ENCODE measurements at regions not wholly inside any gene's neighbourhood (a gene's known extent, or its start where the extent isn't known, plus 50 kb on each side); places are given as distances from the start of the nearest gene placed in this dataset.

DNA sequence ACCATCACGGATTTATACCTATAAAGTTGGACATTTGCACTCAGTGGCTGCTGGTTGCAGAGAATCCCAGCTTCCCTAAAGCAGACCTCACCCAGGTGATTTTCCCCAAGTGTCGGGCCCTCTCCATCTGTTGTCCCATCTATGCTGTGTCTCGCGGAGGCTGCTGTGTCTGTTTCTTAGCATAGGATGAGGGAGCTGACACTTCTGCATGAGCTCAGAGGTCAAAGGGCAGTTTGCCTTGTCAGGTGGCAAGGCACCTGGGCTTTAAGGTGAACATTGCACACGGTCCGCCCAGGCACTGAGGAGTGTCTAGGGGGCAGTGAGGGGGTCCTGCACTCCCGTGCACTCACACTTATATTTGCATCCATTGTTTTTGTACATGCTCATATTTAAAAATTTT, 151.6 kb downstream of the ZIC5 start:
- no peak for DNase-seq

DNA sequence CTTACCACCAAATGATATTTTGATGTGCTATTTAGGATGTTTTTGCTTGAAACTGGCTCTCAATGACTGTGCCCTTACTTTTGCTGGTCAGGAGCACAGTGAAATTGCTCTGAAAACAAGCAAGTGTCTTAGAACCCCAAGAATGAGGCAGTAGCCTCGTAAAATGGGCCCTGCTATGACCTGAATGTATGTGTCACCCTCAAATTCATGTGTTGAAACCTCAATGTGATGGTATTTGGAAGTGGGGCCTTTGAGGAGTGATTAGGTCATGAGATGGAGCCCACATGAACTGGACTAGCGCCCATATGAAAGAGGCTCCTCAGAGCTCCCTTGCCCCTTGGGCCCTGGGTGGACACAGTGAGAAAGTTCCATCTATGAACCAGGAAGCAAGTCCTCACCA, 155.2 kb downstream of the ZIC5 start:
- DNase-seq: no peak

DNA sequence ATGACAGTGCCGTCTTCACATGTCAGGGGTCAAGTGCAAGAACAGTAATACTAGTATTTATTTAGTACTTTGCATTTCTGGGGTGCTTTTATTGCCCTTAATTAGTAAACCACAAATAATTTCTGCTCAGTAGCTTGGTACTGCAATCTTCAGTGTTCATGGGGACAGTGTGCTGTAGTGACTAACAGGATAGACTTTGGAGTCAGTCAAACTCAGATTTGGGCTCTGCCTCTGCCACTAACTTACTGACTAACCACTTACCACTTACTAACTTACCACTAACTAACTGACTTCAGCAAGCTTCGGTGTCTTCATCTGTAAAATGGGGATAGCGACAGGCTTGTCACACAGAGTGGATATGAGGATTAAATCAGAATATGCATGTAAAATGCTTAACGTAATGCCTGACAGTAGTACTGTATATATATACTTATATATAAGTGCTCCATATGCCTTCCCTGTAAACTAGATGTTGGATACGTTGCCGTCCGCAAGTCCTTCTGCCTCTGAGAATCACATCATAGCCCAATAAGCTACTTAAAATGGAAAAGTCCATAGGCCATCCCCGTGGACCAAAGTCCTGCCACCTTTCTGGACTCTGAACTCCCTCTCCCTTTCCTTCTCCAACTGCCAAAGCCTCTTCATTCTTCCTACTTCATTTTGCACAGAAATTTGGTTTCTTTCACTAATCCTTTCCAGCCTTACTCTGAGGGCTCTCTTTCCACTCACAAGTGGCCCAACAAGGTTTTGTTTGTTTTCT, 158.1 kb downstream of the ZIC5 start:
- no peak for DNase-seq

DNA sequence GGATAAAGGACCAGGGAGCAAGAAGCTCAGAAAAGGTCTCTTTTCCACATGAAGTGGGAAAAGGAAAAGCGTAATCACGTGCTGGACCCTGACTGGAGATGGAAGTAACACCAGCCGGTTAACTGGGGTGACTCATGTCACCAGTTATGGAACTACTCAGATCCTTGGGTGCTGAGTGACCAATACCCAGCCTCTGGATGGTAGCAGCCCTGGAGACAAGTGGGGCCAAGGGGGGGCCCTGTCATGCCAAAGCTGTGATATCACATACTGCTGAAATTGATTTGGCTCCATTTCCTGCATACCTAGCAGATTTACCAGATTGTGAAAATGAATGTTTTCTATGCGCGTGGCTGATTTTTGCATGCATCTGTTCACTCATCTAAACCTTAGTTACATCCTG, 158.9 kb downstream of the ZIC5 start:
- DNase-seq: no peak

DNA sequence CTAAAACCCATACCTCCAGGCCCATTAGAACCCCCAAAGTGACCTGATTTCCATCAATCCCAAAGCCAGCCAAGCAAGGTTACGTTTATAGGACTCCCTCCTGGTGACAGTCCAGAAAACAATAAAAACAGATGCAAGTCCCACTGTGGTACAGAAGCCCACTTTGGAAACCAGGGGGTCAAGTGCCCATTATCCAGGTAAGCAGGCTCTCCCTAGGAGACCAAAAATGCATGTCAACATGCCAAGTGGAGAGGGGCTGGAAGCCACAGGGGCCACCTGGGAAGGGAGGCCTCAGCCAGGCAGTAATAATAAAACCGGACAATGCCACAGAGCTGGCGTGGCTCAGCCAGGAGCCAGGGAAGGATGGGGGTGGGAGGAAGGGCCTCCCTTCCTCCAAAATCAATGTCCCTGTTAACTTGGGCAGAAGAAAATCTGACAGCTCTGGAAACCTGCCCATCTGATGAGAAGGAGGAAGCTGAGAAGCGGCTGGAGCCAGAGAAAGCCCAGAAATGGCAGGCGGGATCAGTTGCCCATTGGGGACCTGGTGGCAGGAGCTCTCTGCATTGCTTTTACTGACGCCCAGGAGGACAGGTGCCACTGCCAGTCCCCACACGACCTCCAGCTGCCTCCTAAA, 160.4 kb downstream of the ZIC5 start:
- no peak for DNase-seq

DNA sequence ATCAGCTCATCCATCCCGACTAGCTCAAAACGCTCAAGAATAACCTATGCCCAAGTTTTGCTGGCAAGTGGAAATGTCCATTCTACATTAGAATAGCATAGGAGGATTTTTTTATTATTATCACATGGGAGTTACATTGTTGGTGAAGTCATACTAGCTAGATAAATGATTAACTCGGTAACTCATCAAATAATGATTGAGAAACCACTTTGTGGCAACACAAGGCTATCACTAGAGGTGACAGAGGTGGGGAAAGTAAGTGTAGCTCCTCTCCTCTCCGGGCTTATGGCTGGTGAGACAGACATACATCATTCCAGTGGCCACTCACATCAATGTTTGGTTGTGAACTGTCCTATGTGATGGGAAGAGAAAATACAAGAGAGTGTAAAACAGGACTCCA, 161.6 kb downstream of the ZIC5 start:
- no peak for DNase-seq

DNA sequence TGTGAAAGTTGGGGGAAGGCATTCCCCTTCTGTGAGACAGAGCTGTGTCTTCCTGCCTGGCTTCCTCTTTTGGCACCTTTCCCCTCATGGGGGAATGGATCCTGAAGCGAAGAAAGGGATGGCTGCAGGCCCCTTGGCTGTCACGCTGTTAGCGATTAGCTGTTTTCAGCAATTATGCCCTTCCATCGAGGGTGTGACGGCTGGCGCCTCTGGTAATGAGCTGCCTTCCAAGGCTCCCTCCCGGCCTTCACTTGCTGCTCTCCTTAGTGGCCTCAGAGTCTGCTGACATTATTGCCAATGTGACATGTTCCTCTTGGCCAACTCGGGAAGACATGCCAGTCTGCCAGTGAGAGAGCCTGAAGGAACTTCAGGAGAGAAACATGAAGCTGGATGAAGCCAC, 162.1 kb downstream of the ZIC5 start:
- DNase-seq: no peak

DNA sequence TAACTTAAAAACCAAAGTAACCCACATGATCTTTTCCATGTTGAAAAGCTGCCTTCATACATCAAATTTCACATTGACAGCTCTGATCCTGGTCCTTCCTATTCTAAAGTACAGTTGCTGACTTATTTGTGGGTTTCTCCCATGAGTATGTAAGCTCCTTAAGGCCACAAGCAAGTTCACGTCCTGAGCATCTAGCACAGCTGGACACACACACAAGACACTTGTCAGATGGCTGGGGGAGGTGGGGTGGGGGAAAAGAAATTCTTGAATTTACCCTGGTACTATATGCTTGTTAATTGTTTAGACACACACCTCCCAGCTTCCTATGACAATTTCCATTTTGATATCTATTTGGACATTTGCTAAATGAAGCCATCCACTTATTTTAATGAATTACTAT, 162.8 kb downstream of the ZIC5 start:
- DNase-seq: no peak

DNA sequence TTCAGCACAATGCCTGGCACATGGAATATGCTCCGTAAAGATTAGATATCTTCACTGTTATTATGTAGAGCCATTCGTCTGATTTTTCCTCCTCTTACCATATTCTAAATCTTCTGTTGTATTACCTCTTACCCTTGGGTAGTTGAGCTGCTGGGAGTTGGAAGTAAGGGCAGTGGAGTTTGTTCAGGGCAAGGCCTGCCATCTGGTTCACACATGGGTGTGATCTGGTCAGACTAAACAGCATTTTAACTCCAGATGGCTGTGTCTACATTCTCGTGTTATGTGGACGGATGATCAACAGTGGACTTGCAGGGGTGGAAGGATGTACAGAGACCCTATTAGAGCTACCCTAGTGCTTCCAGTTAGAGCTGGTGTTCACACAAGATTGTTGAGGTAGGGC, 164.9 kb downstream of the ZIC5 start:
- no peak for DNase-seq

DNA sequence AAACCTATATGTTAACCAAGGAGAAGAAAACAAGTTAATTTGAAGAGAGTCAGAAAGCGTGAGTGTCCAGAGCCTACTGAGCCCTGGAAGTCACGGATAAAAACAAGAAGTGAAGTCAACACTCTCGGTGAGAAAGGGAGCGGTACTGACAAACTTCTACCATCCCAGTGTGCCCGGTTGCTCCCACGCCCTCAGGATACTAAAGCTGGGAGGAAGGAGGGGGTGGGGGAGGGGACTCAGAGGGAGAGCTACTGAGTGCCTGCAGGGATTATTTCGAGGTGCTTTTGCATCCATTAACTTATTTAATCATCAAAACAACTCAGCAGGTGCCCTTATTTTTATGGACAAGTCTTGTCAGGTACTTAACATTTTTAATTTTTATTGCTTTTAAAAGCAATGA, 166.2 kb downstream of the ZIC5 start:
- no peak for DNase-seq

DNA sequence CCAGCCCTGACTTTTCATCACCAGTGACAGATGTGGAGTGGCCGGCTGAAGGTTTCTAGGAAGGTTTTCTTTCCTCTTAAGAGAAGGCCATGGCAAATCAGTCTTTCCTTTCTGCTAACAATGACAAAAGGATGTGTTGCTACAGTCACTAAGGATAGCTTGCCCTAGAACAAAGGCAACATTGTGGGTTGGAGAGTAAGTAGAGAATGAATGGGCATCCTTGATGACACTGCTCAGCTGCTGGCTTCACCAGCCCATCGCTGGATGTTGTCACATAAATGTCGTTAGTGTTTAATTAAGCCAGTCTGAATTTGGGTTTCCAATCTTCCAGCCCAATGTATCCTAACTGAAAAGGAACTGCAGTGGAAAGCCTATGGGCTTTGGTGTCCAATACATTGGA, 168.4 kb downstream of the ZIC5 start:
- DNase-seq: no peak

DNA sequence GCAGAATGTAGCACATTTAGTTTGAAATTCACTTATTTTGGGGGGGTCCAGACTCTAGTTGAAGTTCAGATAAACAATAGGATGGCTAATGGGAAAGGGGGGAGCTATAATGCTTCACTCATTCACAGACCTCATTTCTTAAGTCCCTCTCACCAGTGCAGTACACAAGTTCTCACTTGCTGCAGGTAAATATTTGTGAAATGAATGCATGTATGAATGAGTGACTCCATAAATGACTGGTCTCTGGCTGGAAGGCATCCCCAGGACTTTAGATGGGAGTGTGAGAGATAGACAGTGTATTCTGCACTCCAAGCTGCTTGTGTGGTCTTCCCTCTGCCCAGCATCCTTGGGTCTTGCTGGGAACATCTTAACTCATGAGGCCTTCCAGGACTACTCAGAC, 169.2 kb downstream of the ZIC5 start:
- DNase-seq: no peak

DNA sequence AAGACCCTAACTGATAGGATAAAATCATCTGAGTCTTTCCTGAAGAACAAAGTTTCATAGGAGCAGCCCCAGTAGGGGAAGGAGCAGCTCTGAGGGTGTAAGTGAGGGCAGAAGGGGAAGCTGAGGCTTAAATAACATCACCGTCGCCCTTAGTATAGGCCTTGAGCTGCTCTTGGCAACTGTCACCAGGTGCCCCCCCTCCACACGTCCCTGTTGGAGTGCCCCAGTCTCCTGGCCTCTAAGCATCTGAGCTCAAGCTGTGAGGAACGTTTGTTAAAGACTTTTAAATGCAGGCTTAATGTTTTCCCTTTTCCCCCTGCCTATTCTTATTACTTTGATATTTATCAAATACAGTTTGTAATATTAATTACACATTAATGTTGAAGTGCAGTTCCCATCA, 170.6 kb downstream of the ZIC5 start:
- no peak for DNase-seq

DNA sequence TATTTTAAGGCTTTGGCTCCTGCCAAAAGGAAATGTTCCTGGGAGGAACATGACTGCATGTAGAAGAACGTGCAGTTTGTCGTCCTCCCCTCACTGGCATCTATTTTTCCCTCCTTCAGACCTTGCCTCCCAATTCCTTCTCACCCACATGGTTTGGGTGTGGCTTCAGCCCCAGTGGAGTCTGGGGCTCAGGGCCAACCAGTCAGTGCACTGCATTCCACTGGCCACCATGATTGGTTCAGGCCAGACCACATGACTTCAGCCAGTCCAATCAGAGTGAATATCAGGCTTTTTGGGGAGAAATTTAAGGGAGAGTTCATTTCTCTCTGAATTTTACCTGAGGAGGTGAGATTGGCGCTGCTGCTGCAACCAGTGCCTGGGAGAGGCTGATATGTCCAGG, 171.6 kb downstream of the ZIC5 start:
- no peak for DNase-seq

DNA sequence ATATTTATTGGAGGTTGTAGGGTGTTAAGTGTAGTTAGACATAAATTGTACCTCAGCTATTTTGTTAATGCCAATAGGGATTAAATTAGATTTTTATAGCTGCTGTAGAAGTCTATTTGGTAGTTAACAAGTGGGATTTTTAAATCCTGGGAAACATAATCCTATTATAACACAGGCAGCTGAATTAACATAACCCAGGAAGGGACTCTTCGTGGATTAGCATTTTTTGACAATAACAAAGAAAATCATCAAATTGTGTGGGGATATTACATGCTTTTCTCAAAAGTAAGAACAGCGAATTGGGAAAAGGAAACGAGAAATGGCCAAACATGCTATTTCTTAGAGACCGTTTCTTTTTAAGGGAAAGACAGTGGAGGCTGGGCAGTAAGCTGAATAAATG, 172.8 kb downstream of the ZIC5 start:
- DNase-seq: no peak

DNA sequence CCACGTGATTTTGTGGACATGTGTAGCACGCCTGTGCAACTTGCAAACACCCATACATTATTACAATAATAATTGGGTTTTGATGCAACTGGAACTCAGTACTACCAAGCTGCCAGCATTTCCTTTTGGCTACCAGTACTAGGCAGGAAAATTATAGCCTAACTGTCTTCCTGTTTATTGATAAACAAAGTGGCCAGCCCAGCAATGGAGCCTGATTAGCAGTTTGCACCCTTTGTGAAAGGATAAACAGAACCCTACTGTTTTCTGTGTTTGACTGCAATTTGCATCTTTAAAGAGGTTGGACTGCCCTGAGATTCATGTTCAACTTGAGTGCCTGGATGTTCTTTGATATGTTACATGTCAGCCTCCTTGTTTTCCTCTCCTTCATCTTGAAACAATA, 173.9 kb downstream of the ZIC5 start:
- no peak for DNase-seq

DNA sequence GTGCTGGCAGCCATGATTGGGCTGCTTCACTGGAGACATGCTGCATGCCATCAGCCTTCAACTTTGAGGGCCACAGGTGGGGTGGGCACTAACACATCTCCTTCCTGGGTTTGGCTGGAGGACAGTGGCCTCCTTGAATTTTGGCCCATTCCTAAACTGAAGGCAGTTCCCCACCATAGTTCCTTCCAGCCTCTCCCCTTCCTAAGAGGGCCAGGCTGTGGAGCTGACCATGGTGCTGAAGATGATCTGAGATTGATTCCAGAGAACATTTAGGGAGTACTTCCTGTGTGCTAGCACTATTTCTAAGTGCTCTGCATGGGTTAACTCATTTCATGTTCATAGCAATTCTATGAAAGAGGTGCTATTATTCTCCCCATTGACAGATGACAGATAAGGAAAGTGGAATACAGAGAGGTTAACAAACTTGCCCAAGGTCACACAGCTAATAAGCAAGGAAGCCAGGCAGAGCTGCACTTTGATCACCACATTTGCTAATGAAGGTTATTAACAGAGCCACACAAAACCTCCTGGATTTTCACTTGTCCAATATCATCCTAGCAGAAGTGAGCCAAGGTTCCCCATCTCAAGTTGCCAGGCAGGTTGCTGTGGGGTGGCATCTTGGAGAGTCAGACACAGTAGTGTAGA, 175.3 kb downstream of the ZIC5 start:
- DNase-seq: peak; percentile 34

DNA sequence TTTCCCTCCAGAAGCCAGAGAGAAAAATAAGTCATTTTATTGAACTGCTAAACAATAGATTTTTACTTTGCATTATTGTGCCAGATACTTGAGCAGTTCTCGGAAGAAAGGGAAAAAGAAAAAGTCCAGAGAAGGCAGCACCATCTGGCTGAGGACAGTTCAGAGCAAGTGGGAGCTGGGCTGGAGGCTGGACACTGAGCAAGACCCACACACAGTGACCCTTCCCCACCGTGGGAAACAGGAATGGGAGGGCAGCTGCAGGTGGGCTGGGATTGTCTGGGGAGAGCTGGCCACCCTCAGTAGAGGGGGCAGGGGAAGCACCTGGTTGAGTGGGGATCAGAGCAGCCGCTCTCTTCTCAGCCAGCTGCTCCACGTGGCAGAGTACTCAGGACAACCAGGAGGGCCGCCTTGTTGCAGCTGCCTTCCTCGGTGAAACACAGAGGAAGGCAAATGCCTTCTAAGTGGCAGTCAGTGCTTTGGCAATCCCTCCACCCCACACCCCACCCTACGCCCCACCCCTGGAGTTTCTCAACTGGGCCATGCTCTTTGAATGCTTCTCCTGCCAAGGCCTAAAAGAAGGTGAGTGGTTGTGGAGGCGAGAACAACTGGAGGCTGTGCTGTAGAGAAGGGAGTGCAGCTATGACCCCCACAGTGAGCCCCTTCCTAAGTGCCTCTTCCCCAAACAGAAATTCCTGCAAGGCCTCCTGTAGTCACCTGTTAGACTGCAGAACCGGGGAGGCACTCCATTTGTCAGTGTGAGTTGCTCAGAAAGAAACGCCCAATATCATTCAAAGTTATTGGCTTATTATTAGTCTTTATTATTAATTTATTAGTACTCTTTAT, 179.3 kb downstream of the ZIC5 start:
- no peak for DNase-seq

DNA sequence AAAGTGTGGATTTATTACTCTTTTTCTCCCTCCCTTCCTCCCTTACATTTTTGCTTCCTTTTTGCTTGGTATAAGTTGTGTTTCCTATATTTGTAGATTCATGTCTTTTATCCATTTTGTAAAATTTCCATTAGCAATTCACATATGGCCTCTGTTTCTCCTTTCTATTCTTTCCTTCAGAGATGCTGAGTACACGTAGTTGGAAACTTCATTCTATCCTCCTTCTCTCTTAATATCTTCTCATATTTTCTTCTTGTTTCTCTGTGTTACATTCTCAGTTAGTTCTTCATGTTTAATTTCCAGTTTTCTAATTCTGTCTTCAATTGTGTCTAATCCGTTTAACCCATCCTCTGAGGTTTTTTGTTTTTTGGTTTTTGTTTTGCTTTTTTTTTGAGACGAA, 188.9 kb downstream of the ZIC5 start:
- DNase-seq: no peak

DNA sequence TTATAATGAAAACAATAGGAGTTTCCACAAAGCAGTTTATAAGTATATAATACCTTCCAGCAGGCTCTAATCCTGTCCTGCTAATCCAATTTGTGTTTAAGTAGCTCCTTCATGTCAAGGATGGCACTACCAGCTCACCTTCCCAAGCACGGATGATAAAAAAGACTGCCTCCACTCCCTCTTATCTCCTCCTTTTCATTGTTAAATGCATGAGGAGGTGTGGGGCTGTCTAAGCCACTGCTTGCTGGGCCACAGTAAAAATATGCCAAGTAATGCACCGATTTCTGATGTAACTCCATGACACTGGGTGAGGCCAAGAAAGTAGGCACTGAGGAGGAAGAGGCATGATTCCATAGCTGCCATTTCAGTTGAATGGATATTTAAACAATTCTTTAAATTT, 193.1 kb downstream of the ZIC5 start:
- no peak for DNase-seq

DNA sequence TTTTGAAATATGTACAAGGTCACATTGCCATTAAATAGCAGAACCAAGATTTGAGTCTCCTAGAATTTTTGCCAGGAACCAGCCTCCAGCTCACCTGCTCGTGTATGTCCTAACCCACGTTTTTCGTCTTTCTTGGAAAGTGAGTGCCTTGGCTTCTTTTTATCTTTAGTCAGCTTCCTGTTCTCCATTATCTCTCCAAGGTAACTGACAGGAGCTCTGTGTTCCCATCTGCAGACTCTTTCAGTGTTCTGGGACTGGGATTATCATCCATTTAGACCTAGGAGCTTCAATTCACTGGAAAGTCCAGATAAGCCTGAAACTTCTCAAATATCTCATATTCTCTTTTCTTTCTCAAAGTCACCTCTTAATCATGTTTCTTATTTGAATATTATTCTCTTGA, 193.7 kb downstream of the ZIC5 start:
- no peak for DNase-seq

DNA sequence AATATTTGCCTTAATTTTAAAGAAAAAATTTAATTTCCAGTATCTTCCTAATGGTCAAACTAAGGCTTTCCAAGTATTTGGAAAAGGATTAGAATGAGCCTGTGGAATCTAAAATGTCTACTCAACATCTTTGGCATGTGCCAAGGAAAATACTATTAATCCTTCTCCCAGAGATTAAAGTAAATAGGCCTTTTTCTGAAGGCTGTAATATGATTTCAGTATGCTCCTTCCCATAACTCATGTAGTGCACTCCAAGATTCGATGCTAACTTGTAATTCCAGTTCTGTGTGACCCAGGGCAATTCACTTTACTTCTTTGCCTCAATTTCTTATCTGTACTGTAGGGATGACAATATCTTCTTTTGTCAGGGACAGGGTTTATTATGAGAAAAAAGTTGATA, 196.9 kb downstream of the ZIC5 start:
- DNase-seq: no peak

DNA sequence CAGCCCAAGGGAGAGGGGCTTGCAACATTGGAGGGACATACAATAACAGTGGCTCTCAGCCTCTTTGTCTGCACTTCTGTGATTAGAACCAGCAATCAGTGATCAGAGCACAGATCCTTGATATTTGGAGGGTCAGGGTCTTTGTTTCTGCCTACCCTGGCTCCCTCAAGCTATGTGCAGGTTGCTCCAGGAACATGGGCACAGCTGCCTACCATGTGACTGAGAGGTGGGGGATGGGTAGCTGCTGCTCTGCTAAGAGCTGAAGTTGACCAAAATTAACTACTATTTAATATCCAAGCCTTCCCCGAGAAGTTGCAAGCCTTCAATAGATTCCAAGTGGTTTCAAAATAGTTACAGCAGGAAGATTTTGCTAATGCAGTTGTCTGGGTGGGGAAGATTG, 202.6 kb downstream of the ZIC5 start:
- no peak for DNase-seq

DNA sequence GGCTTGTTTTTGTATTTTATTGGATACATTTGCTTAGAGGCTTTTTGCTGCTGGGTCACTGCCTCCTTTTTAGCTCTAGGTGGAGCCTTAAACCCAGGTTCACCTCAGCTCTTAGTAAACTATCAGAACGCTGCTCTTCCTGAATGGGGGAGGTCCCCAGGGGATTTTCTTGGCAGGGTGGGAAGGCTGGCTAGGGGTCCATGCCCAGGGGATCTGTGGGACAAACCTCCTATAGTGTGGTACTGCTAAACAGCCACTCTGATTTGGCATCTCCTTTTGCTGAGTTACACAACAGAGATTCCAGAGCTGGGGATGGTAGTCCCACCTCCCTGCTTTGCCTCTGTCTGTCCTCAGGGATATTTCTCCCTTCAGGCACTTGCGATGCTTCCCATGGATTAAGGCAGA, 204.9 kb downstream of the ZIC5 start:
- no peak for DNase-seq

Data from stimulated activated CD4-positive, alpha-beta T cell treated with anti-CD3 and anti-CD28 coated beads, Interleukin-2, amount 100 ng/mL, for 48 hours (primary cell).